Stomach (tissue), 8 donors: ENCODE measurements at regions not wholly inside any gene's neighbourhood (a gene's known extent, or its start where the extent isn't known, plus 50 kb on each side); places are given as distances from the start of the nearest gene placed in this dataset.

Experiments
- DNase-seq, 2 donors: peaks; one replicate each; pipeline versions ENCODE4 v3.0.0 to v3.0.0-alpha.2; 2013 to 2019
- H3K27ac ChIP-seq, 5 donors: fragments of 200-600 bp in 4 of 5; sonication (generic) in 4 of 5; one replicate each; pipeline ENCODE4 v1.5.1; 2013 to 2019; ENCODE audit warnings: mild to moderate bottlenecking in 1 of 5, moderate library complexity in 1 of 5
- H3K27me3 ChIP-seq, 3 donors: fragments of 200-600 bp; sonication (generic); one replicate each; pipeline ENCODE4 v1.5.1; 2017 to 2019; ENCODE audit warnings: mixed run types in 1 of 3
- H3K36me3 ChIP-seq, 4 donors: fragments of 200-600 bp; sonication (generic); 1 replicate in 3 of 4; 2 replicates in 1 of 4; pipeline ENCODE4 v1.5.1; 2016 to 2019
- H3K4me1 ChIP-seq, 4 donors: fragments of 200-600 bp; sonication (generic); one replicate each; pipeline ENCODE4 v1.5.1; 2016 to 2019
- H3K4me3 ChIP-seq, 4 donors: fragments of 200-600 bp; sonication (generic) in 3 of 4; one replicate each; pipeline ENCODE4 v1.5.1; 2016 to 2019; ENCODE audit warnings: mild to moderate bottlenecking in 1 of 4
- H3K9me3 ChIP-seq, 4 donors: fragments of 200-600 bp; sonication (generic); one replicate each; pipeline ENCODE4 v1.5.1; 2016 to 2019
- CTCF ChIP-seq, 7 experiments: fragments of 450-650 bp in 4 of 7; fragments of 200-600 bp in 3 of 7; sonication (generic) in 3 of 7; IDR thresholded peaks; one replicate each; pipeline ENCODE4 v1.5.1; 2016 to 2019; ENCODE audit warnings: antibody characterized with exemption in 7 of 7, control low read depth in 2 of 7, mild to moderate bottlenecking in 1 of 7
- EP300 ChIP-seq: sonication (generic); formaldehyde crosslinking; IDR thresholded peaks from one replicate; pipeline ENCODE4 v1.6.1; 2017; ENCODE audit warnings: antibody characterized with exemption
- POLR2A ChIP-seq, 4 donors: fragments of 450-650 bp; IDR thresholded peaks; one replicate each; pipeline ENCODE4 v1.6.1; 2016; ENCODE audit warnings: antibody characterized with exemption in 4 of 4, control low read depth in 2 of 4, mild to moderate bottlenecking in 1 of 4, moderate library complexity in 1 of 4
- POLR2AphosphoS5 ChIP-seq, 3 donors: sonication (generic); formaldehyde crosslinking; IDR thresholded peaks; one replicate each; pipeline ENCODE4 v1.6.1; 2016; ENCODE audit warnings: antibody characterized with exemption in 3 of 3
- WGBS, 5 donors: extraction: QIAGEN DNeasy Blood & Tissue Kit in 3 of 5; methylation state at CpG; one replicate each; pipeline versions ENCODE4 v1.1.5 to v1.1.7; 2013 to 2018; 5-methylcytosine and 5-hydroxymethylcytosine counted together
- intact Hi-C: fragments of 100-400 bp; cut with DNase I; formaldehyde crosslinking; loops from one replicate; pipeline ENCODE4 v1.15.1; 2023; ENCODE audit warnings: low total_unique reads
- donor health status: healthy with polysubstance abuse.
- donor health status: Bipolar disorder and iron deficiency.
- donor health status: healthy.

- no peaks in the 10 kb centered on the region for H3K36me3 ChIP-seq
- DNase-seq = no peak
- no peaks in the 10 kb centered on the region for H3K4me1 ChIP-seq
- H3K4me3 ChIP-seq = no peak overlapping the region
- TF ChIP-seq CTCF (IDR thresholded peaks at IDR 0.05) (no peak), EP300 (no peak), POLR2AphosphoS5 (IDR thresholded peaks at IDR 0.05) (no peak), POLR2A (IDR thresholded peaks at IDR 0.05) (no peak)
- H3K27me3 ChIP-seq = peaks cover 0 to 53% (median 0%) of the 10 kb centered on the region in 3 donors
- 42 to 59% (median 51%) methylated on average over 3 of the region's 3 CpGs for WGBS, 5 donors
- intact Hi-C loops = no loop called here
- no peaks in the 10 kb centered on the region for H3K9me3 ChIP-seq
- H3K27ac ChIP-seq = no peak overlapping the region
Observed at GRCh38 chr10:117617086-117617485, 74.5 kb downstream of the EMX2 start.

- 88 to 96% (median 92%) methylated on average over 4 to 5 of the region's 5 CpGs for WGBS, 5 donors
- Histone ChIP-seq H3K27ac (no peak overlapping the region), H3K4me3 (no peak overlapping the region), H3K27me3 (peaks cover 0 to 55% (median 0%) of the 10 kb centered on the region in 3 donors), H3K4me1 (no peaks in the 10 kb centered on the region), H3K36me3 (no peaks in the 10 kb centered on the region), H3K9me3 (no peaks in the 10 kb centered on the region)
- DNase-seq = no peak
- TF ChIP-seq CTCF (IDR thresholded peaks at IDR 0.05) (no peak), POLR2AphosphoS5 (IDR thresholded peaks at IDR 0.05) (no peak), POLR2A (IDR thresholded peaks at IDR 0.05) (no peak), EP300 (no peak)
- intact Hi-C loops = no loop called here
Observed at GRCh38 chr10:117617659-117618058, 75.1 kb downstream of the EMX2 start.

- WGBS, 5 donors = 67 to 91% (median 80%) methylated on average over 7 of the region's 7 CpGs
Observed at GRCh38 chr10:117619223-117619622, 76.7 kb downstream of the EMX2 start.

GRCh38 chr10:117619707-117620405 lies 77.3 kb downstream of the EMX2 start:
- H3K36me3 ChIP-seq = no peaks in the 10 kb centered on the region
- no peak for DNase-seq
- H3K9me3 ChIP-seq = no peaks in the 10 kb centered on the region
- 82 to 88% (median 87%) methylated on average over 9 of the region's 9 CpGs for WGBS, 5 donors
- TF ChIP-seq POLR2A (IDR thresholded peaks at IDR 0.05) (no peak), CTCF (IDR thresholded peaks at IDR 0.05) (no peak), EP300 (no peak), POLR2AphosphoS5 (IDR thresholded peaks at IDR 0.05) (no peak)
- H3K27me3 ChIP-seq = peaks cover 0 to 33% (median 0%) of the 10 kb centered on the region in 3 donors
- intact Hi-C loops = no loop called here
- no peaks in the 10 kb centered on the region for H3K4me1 ChIP-seq
- H3K27ac ChIP-seq = no peak overlapping the region
- no peak overlapping the region for H3K4me3 ChIP-seq

More at GRCh38 chr10:117619223-117619622, 76.7 kb downstream of the EMX2 start:
- Histone ChIP-seq H3K9me3 (no peaks in the 10 kb centered on the region), H3K4me3 (no peak overlapping the region), H3K4me1 (no peaks in the 10 kb centered on the region), H3K27ac (no peak overlapping the region), H3K27me3 (peaks cover 0 to 39% (median 0%) of the 10 kb centered on the region in 3 donors), H3K36me3 (no peaks in the 10 kb centered on the region)
- intact Hi-C loops = no loop called here
- DNase-seq = no peak
- TF ChIP-seq POLR2A (IDR thresholded peaks at IDR 0.05) = no peak
- TF ChIP-seq EP300 = no peak
- no peak for TF ChIP-seq POLR2AphosphoS5 (IDR thresholded peaks at IDR 0.05)
- no peak for TF ChIP-seq CTCF (IDR thresholded peaks at IDR 0.05)
